GM18868 (cell line): ENCODE measurements at regions not wholly inside any gene's neighbourhood (a gene's known extent, or its start where the extent isn't known, plus 50 kb on each side); places are given as distances from the start of the nearest gene placed in this dataset.
"Not testable (repeated sequence)": the region's sequence is repeated elsewhere in the genome, so short reads cannot be mapped to it uniquely, and the experiment has no call there.

Experiments used
- ATAC-seq: cut with Tn5 transposase; IDR thresholded peaks from one replicate; pipeline ENCODE4 v1.9.1; 2021; ENCODE audit warnings: mild to moderate bottlenecking, moderate library complexity; ENCODE audit not compliant: unreplicated experiment

DNA sequence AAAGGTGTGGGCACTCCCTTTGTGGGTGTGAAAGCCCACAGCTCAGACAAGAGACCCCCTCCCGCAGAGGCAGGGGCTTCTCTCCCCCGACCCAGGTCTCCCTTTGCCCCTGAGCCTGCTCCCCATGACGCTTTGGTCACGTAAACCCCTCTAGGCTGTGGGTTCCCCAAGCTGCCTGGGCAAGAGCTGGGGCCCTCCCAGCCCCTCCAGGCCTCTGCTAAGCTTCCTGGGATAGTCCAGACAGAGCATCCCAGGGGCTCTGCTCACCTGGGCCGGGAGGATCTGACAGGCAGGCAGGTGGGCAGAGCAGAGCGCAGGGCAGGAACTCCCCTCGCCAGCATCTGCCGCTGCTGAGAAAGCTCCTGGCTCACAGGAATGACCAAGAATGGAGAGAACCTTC, 177.3 kb downstream of the BANP start:
- ATAC-seq: no peak

DNA sequence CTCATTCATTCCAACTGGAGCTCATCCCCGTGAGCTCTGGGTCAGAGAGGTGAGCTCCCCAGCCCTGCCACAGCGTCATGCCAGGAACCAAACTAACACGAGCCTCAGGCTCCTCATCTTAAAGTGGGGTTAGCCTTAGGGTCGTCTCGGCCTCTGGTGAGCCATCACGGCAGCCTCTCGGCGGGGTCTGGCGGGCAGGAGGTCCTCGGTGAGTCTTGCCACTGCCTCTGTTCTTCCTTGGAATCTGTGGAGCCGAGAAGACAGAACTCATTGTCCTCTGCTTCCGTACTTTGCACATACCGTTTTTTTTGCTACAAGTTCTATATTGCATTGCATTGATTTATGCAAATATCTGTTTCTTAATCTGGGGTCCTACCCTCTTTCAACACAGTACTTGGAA, 177.9 kb downstream of the BANP start:
- not testable (repeated sequence) for ATAC-seq

DNA sequence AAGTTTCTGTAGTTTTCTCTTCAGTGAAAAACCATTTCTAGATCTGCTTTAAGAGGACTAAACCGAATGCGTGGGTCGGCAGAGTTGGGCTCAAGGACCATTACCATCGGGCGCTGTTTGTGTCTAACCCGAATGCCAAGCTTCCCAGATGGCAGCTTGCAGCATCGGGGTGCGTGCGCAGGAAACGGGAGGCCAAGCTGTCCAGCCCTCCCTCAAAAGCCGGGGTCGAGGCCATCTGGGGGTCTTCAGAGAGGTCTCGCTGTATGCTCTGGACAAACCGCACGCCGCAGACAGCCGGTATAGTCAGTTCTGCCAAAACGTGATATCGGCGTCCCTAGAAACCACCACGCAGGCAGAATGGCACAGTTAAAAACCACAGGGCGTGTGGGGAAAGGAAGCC, 178.8 kb downstream of the BANP start:
- ATAC-seq: no peak

DNA sequence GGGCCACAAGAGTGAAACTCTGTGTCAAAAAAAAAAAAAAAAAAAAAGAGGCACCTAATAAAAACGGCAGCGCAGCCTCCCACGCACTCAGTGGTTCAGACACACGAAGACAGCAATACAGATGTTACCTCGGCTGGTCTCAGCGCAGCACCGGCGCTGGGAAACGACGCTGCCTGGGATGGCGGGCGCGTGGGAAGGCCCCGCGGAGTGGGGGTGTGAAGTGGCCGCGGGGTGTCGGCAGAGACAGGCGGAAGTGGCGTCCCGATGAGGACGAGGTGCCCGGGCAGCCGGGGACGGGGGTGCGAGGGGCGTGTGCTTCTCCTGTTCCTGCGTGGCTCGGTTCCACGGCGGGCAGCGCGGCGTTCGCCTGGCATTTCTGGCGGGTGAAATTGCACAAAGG, 179.4 kb downstream of the BANP start:
- no peak for ATAC-seq

DNA sequence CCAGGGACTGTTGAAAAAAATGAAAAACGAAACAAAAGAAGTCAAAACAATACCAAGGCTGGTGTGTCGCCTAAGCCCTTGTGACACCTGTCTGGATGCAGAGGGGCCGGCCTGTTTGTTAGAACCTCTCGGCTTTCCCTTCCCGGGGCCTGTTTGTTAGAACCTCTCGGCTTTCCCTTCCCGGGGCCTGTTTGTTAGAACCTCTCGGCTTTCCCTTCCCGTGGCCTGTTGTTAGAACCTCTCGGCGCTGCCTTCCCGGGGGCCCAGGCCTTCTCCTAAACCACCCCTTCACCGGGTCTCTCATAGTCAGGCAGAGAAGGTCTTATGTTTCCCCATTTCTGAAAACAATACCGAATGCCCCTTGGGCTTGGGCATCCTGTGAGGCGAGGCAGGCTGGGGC, 180.0 kb downstream of the BANP start:
- no peak for ATAC-seq

DNA sequence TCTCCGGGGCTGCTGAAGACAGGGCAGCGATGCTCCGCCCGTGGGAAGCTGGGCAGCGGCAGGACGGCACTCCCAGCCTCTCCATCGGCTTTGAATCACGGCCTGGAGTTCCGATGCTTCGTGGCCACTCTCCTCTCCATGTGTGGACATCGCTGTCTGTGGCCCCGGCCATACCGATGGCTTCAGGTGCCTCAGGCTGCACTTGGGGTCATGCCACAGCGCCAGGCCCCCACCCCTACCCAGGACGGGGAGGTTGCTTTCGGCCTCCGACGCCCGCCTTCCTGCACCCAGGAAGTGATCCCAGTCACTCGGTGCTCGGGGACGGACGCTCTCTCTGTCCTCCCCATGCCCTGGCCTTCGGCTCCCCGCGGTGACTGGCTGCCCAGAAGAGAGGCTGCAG, 180.7 kb downstream of the BANP start:
- no peak for ATAC-seq

DNA sequence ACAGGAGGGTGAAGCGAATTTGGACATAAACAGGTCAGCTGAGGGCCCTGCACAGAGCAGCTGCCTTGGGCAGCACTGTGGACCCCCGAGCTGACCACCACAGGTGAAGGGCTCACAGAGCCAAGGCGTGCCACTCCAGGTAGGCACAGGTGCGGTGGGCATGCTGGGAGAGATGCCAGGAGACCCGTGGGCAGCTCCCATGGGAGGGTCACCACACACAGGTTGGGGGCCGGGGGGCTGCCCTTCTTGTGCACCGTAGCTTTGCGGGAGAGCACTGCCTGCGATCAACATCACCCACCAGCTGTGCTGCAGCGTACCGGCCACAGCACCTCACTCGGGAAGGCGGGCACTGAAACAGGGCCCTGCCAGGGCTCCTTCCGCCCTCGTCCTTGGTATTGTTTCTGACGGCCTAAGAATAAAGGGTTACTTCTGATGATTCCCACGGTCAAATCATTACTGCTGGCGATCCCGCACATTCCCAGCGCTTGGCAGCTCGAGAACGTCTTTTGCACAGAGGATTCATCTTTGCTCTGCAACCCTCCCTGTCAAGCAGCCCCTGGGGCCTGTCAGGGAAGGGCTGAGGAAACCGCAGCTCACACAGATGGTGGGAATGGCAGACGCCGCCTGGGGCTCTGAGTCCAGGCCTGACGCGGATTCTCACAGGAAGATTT, 181.7 kb downstream of the BANP start:
- no peak for ATAC-seq

DNA sequence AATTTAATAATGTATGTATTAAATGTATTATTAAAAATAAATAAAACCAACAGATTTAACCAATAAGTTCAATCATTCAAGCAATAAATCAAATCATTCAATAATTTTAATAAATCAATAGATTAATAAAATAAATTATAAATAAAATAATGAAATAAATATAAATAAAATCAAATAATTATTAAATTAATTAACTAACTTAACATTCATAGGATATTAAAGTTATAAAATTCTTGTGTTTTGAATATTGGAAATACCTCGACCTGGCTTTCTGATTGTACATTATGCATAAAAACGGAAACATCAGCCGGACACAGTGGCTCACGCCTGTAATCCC, 182.2 kb downstream of the BANP start:
- no peak for ATAC-seq

DNA sequence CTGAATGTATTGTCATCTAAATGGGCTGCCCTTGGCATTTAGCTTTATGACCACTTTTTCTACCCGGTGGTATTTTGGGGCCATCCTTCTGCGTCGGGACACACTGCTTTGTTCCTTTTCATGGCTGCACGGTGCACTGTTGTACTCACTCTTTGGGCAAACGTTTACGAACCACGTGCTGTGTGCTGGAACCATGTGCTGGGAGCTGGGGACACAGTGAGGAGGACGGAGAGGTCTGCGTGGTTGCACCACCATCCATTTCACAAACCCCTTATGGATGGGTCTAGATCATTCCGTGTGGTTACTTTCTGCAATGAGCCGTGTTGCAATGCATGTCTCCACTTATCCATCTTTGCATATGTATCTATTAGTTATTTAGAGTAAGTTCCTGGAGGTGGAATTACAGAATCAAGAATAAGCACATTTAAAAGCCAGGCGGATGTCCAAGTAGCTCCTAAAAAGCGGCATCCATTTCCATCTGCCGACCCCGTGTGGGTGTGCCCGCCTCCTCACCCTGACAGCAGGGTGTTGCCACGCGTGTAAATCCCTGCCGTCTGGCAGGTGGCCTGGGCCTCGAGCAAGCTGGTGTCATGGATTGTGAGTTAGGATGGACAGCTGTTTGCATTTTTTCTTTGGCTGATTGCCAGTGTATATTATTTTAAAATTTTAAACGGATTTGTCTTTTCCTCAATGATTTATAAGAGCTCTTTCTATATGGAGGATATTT, 183.1 kb downstream of the BANP start:
- not testable (repeated sequence) for ATAC-seq

DNA sequence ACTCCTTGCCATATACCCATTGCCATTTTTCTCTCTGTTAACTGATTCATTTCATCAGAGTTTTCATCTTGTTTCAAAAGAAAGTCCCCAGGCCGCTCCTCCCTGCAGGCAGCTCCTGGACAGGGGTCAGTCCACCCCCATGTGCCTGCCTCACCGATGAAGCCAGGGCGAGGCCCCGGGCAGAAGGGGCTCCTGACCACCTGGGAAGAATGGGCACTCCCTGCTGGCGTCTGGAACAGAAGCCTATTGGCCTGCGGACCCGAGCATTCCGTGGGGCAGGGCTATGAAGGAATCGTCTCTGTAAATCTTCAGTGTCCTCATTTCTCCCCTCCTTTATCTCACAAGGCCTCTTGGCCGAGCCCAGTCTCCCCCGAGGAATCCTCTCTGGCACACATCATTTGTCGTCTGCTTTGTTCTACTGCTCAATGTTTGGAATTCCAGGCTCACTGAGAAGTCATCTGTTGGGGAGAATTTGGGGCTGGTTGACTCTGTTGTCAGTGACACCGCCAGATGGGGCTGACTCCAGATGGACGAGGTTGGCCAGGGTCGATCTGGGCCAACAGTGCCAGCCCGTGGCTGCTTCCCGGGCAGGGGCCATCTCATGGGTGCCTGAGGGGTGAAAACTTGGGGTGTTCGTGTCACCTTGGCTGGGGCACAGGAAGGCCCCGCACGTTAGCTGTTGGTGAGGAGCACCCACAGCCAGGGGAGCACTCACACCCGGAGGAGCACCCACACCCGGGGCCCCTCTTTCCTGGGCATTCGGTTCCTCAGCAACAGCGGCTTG, 183.9 kb downstream of the BANP start:
- not testable (repeated sequence) for ATAC-seq

DNA sequence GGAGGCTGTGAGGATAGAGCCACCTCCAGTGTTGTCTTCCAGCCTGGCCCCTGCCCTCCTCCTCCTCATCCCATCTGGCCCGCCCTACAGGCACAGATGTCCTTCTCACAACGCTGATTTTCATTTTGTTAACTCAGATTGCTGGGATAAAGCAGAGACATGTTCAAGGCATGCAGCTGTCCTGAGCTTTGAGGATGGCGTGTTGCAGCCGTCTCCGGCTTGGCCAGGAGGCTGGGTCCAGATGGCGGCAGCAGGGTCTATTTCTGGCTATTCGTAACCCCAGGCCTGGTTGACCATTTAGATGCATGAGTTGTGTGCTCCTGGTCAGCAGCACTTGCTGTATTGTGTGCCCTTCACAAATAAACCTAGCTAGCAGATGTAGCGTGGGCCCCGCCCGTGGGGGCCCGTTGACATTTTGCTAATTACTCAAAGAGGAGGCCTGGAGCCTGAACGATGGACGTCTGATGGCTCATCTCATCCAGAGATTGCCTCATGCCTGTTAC, 185.0 kb downstream of the BANP start:
- ATAC-seq: not testable (repeated sequence)

DNA sequence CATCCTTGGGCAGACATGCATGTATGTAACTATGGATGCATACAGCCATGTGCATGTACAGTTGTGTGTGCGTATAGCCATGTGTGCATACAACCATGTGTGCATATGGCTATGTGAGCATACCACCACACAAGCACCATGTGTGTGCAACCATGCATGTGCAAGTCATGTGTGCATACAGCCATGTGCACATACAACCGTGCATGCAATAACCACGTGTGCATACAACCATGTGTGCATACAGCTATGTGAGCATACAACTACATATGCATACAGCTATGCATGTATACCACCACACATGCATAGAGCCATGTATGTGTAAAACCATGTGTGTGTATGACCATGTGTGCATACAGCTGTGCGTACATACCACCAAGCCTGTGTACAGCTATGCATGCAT, 185.7 kb downstream of the BANP start:
- not testable (repeated sequence) for ATAC-seq

DNA sequence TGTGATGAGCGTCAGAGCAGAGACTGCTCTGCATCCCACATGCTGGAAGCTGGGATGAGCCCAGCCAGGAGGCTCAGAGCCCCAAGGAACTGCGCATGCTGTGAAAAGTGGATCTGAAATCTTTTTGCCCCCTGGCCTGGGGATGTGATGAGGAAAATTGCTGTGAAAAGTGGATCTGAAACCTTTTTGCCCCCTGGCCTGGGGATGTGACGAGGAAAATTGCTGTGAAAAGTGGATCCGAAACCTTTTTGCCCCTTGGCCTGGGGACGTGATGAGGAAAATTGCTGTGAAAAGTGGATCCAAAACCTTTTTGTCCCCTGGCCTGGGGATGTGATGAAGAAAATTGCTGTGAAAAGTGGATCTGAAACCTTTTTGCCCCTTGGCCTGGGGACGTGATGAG, 187.9 kb downstream of the BANP start:
- not testable (repeated sequence) for ATAC-seq

DNA sequence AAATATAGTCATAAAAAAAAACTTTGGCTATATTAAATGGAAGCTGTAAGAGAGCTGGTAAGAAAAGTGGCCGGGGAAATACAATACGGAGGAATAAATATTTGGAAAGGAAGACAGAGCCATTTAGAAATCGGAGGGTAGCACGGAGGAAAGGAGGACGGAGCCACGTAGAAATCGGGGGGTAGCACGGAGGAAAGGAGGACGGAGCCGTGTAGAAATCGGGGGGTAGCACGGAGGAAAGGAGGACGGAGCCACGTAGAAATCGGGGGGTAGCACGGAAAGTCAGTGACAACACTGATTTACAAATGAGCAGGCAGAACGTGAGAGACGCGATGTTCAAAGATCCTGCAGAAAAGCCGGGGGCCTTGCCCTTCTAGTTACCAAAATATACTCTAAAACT, 189.0 kb downstream of the BANP start:
- not testable (repeated sequence) for ATAC-seq

DNA sequence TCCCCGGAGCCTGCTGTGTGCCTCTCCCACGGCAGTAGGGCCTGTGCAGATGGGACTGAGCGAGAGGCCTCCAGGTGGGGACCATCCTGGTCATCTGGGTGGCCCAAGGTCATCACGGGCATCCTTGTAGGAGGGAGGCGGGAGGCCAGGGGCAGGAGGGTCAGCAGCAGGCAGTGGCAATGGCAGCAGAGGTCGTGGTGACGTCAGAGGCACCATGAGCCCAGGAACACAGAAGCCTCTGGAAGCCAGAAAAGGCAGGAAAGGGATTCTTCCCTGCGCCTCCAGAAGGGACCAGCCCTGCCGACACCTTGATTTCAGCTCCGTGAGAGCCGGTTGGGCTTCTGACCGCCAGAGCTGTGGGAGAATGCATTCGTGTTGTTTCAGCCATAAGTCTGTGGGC, 190.3 kb downstream of the BANP start:
- no peak for ATAC-seq

DNA sequence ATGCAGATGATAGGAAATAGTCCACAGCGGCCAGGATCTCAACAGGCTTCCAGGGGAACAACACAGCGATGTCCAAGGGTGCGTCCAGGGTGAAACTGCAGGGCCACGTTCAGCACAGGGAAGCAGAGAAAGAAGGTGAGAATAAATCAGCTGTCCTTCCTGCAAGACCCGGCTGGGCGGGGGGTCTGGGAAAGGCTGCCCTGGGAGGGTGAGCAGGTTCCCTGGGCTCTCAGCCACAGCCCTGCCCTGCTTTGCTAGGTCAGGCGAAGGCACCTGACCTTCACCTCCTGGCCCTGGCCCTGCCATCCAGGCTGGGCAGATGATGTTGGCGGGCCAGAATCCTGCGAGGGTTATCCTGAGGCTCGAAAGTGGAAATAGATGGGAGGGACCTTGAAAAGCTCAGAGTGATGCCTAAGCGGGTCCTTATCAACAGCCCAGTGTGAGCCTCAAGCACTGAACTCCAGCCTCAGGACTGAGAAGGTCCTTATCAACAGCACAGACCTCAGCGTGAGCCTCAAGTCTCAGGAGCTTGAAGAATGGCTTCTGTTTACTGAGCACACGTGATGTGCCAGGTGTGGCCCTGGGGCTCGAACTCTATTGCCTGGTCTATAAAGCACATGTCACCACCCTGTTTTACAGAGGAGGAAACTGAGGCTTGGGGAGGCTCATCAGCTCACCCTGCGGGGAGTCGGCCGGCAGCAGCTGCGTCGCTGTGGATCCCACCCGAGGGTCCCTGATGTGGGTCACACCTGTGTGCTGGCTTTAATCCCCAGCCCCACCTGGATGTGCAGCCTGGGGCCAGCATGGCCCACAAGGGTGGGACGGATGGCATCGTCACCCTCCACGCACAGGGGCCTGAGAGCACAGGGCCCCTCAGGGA, 191.1 kb downstream of the BANP start:
- ATAC-seq: not testable (repeated sequence)

DNA sequence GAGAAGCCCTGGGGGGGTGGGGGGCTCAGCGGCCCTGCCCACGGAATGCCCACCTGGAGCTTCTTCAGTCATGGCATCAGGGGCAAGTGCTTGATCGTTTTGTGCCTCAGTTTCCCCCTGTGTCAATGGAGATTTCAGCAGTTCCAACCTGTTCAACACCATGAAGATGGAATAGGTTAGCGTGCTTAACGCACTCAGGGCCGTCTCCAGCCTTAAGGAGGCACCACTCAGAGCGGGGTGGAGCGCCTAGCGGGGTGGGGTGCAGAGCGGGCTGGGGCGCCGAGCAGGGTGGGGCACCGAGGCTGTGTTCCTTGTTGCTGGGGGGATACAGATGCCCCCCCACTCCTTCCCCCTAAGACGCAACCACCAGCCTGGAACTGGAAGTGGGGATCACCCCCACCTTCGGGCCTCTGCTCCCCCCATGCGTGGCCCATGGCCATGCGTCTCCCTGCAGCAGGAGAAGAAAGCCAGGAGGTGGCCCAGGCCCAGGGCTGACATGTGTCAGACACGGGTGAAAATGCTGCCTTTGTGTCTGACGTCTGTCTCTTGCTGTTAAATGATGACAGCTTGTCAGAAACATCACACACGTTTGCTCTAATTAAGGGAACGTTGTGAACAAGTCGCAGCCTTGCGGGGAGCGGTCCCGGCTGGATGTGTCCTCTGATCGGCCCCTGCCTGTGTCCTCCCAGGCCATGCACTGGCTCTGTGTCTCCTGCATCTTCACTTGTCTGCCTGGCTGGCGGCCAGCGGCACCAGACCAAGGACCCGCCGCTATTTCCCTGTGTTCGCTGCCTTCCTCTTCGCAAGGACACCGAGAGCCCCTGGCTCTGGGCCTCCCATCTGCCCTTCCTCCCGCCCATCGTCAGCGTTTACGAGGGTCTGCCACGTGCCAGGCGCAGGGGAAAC, 192.1 kb downstream of the BANP start:
- not testable (repeated sequence) for ATAC-seq

DNA sequence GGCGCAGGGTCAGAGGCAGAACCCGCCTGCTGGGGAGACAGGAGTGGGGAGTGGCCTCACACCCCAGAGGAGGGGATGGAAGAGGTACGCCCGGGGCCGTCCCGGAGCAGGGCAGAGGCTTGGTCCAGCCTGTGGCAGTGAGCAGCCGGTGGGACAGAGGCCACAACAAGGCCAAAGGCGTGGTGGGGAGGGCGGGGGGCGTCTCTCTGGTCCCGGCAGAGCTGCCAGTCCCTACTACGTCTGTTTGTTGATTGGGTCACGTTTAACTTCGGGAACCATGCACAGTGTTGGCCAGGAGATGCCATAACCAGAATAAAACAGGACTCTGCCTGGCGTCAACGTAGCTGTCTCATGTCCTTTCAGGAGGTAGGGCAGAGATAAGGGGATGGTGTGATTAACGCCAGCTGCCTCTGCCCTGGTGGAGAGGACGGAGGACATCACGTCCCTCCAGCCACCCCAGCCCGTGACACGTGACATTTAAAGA, 192.8 kb downstream of the BANP start:
- no peak for ATAC-seq

DNA sequence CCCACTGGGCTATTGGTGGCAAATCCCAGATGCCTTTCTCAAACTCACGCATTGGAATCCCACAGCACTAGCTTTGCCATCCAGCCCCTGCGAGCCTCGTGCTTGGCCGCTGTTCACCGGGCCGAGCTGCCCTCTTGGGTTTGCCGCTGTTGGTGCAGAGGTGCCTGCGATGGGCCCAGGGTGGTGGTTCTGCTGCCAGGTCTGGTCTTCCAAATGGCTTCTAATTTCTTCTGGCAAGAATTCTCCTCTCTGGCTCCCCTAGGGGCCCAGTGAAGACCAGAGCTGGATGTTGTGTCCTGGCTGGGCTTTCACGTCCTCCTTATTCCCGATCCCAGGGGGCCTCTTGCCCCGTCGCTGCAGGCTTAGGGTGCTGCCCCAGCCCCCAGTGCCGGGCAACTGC, 194.1 kb downstream of the BANP start:
- ATAC-seq: not testable (repeated sequence)
